HPDE6-E6E7 (cell line): ENCODE measurements at regions not wholly inside any gene's neighbourhood (a gene's known extent, or its start where the extent isn't known, plus 50 kb on each side); places are given as distances from the start of the nearest gene placed in this dataset.
A peak's percentile ranks its signal among the peaks of the same experiment; 100 is the strongest.
"Not testable (repeated sequence)": the region's sequence is repeated elsewhere in the genome, so short reads cannot be mapped to it uniquely, and the experiment has no call there.

ENCODE experiments used
- DNase-seq: peaks from one replicate; pipeline ENCODE4 v3.0.0; 2011; ENCODE audit warnings: missing footprints; ENCODE audit errors: extremely low spot score

DNA sequence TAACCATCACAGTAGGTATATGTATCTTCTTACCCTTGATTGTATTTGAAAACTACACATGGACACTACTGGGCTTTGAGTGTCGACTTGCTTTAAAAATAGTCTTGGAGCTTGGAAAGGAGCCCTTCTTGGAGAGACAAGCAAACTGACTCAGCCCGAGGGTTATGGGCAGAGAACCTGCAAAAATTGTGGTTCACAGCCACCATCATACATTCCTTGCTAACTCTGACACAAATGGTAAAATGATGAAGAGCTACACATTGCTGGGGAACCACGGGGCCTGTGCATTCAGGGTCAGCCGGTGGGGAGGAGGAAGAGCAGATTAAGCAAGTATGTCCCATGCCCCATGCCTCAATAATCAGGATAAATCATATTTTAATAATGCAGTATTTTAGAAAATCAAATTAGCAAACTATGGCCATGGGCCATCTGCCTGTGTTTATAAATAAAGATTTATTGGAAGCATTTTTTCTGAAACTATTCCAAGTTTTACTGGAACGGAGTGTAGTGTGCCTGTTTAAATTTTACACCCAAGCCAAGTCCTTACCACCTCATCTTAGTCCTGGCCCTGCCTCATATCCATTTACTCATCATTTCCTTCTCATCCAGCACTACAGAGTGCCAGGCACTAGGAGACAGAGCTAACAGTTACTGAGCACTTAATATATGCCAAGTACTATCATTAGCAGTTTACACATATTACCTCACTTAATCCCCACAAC is 195.7 kb downstream of the PALM2AKAP2 start:
- no peak for DNase-seq

DNA sequence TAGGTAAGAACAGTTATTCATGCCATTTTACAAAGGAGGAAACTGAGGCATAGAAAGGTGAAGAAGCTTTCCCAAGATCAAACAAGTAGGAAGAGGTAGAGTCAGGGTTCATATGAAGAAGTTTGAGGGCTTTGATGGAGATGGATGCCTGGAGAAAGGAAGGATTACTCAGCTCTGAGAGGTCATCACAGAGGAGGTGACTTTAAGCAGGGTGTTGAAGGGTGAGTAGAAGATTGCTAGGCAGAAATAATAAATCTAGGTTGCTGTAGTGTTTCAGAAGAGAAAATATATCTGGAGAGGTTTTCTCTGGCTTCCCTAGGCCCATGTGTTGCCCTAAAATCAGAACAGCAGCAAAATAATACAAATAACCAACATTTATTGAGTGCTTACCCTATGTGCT is 196.3 kb downstream of the PALM2AKAP2 start:
- no peak for DNase-seq

DNA sequence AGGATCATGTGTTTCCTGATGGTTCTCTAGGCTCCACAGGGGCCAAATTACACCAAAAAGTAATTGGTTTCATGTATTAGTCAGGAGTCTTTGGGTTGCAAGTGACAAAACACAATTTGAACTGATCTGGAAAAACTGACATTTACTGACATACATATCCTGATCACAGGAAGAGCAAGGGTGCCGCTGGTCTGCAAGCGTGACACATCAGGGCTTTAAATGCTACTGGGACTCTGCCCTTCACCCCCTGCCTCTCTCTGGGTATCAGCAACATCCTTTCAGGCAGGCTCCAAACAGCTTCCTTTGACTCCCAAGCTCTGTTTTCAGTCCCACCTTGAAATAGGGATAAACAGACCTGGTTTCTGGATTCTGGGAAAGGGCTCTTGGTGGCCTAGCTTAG is 197.5 kb downstream of the PALM2AKAP2 start:
- DNase-seq: no peak

DNA sequence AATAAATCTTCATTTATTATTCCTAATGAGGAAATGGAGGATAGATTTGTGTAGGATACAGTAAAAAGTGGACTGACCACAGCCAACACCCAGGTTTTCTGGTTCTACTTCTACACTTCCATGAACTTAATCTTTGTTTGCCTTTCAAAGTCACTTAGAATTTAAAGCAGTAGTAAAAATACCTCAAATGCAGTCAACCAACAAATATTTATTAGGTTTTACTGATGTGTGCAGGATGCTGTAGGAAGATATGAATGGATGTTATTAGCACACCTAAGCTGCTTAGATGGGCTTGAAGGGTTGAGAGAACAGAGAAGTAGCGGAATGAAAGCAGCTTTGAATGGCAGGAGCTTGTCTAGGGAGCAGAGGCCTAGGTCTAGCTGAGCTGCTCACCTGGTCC is 201.1 kb downstream of the PALM2AKAP2 start:
- no peak for DNase-seq

DNA sequence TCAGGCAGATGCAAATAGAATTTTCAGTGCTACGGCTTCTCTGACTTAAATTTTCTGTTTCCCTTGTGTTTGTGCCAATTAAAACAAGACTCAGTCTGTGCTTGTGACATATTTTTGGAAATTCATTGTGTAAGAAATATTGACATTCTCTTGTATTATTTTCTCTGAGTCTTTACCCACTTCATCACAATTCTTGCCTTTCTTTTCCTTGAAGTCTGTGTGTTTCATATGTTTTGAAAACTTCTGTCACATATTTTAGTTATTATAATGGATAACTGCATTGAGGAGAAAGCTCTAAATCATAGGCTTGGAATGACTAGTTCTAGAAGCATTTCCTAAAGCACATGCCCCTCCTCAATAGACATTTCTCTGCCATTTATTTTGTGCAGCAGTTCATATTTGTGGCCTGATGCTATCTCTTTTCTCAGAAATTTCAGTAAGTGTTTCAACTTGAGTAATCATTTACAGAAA is 206.6 kb downstream of the PALM2AKAP2 start:
- no peak for DNase-seq

DNA sequence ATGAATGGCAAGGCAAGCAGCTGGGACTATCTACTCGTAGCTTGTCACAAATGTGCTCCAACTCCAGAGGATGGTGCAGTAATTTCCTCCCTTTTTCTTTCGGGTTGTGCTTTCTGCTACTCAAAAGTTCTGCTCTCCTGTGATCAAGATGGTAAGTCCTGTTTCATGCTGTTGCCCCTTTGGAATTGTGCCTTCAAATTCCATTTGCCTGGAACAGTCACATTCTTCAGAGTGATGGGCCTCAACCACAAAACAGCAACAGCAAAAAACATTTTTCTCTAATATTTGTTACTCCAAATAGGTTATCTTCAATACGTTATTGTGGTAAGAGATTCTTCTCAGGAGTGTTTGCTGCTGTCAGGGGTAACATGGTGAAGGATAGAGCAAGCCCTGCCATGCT is 209.3 kb downstream of the PALM2AKAP2 start:
- DNase-seq: no peak

DNA sequence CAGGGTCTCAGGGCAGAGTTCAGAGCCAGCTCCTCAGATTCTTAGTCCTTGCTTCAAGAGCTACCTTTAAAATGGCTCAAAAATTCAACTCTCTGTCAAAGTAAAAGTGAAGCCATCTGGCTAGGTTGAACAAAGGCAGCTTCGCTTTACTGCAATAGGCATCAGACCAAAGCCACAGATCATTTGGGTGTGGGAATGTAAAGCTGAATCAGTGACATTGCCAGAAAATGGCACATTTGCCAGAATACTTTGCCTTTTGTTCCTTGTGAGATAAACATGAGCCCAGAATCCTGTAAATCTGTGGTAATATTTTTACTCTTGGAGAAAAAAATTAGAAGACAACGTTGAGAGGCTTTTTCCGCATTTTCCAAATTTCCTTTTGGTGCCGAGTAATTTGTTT is 210.5 kb downstream of the PALM2AKAP2 start:
- no peak for DNase-seq

DNA sequence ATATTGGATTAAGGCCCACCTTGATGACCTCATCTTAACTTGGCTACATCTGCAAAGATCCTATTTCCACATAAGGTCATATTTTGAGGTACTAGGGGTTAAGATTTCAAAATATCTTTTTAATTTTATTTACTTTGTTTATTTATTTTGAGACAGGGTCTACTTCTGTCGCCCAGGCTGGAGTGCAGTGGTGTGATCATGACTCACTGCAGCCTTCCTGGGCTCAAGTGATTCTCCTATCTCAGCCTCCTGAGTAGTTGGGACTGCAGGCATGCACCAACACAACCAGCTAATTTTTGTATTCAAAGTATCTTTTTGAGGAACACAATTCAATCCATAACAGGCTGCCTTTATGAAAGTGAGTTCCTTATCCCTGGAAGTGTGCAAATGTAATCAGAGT is 212.3 kb downstream of the PALM2AKAP2 start:
- no peak for DNase-seq

DNA sequence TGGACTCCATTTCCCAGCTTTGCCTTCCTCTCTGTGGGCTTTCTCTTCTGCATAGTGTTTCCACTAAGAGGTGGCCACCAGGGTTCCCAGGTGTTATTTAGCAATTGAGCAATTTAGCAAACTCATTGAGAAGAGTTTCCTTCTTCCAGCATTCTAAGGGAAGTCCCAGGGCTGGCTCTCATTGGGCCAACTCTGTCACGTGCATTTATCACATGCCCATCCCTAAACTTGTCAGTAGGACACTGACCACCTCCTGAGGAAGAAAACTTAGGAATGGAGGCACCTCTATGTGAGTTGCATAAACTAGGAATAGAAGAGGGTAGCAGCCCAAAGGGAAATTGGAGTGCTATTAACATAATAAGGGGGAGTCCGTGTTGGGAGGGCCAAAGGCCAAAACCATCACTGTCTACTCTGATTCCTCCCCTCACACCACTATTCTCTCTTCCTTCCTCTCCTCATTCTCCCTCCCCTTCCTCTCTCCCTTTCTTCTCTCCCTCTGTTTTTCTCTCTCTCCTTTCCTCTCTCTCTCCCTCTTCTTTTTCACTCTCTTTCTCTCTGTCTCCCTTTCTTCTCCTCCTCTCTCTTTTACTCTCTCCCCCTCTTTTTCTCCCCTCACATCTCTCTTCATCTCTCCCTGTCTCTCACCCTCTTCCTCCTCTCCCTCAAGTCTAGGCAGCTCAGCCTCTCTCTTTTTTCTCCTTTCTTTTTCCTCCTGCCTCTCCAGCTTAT is 213.4 kb downstream of the PALM2AKAP2 start:
- no peak for DNase-seq

DNA sequence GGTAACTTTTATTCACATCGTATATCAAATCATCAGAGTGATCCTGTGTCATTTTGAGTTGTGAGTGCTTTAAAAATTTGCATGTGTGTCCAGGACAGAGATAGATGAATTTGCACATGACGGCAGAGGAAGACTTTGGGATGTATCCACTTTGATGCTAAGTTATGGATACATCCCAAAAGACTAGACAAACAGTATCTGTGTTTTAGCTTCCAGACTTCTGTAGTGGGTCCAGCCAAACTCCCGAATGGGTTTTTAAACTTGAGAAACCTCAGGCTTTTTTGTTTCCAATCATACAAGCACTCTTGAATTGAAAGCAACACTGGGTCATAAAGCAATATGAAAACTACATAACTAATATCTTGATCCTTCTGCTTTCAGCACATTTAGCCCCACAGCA is 213.8 kb downstream of the C9orf152 start:
- no peak for DNase-seq

DNA sequence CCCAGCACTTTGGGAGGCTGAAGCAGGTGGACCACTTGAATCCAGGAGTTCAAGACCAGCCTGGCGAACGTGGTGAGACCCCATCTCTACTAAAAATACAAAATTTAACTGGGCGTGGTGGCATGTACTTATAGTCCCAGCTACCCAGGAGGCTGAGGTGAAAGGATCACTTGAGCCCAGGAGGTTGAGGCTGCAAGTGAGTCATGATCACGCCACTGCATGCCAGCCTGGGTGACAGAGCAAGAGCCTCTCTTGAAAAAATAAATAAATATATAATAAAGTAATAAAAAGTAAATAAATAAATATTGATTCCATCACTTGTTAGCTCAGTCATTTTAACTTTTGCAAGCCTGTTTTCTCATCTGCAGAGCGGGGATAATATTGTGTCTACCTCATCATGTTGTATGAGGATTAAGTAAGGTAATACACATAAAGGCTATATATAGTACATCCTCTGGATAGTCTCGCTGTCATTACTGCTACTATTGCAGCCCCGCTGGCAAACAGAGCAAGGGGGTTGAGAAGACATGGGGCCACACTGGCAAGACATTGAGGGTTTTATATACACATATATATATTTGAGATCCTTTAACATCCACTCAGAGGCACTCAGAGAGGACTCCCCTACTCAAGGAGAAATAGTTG is 210.9 kb downstream of the C9orf152 start:
- DNase-seq: no peak

DNA sequence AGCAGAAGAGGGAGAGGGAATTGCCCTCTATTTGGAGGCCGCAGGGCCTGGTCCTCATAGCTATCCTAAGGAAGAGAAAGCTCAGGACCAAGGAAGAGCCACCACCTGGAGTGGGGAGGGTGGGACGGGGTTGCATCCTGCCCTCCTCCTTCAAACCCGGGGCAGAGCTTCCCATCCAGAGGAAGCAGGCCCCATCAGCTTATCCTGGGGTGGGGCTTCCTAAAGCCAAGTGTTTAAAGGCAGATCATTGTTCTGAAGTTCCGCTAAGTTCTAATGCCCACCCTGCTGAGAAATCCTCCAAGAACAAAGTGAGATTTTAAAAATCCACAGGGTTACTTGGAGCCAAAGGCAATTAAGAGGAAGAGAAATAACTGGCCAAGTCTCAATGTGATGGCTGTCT is 210.3 kb downstream of the C9orf152 start:
- DNase-seq: no peak

DNA sequence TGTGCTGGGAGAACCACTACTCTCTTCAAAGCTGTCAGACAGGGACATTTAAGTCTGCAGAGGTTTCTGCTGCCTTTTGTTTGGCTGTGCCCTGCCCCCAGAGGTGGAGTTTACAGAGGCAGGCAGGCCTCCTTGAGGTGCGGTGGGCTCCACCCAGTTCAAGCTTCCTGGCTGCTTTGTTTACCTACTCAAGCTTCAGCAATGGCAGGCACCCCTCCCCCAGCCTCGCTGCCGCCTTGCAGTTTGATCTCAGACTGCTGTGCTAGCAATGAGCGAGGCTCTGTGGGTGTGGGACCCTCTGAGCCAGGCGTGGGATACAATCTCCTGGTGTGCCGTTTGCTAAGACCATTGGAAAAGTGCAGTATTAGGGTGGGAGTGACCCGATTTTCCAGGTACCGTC is 202.4 kb downstream of the C9orf152 start:
- not testable (repeated sequence) for DNase-seq

DNA sequence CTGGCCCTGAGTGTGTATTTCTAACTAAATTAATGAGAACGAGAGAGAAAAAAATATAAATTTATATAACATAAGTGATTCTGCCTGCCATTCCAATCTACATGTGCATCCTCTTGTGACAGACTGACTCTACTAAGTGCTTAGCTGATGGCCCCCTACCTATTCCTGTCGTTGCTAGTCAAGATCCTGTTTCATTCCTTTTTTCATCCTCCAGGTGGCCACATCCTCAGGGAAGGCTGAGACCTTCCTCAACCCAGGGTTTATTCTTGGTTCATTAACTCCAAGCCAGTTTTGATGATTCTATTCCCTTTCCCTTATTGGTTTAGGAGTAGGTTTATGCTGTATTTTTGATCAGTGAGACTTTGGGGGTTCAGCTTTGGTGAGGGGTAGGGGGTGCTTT is 201.3 kb downstream of the C9orf152 start:
- DNase-seq: no peak

DNA sequence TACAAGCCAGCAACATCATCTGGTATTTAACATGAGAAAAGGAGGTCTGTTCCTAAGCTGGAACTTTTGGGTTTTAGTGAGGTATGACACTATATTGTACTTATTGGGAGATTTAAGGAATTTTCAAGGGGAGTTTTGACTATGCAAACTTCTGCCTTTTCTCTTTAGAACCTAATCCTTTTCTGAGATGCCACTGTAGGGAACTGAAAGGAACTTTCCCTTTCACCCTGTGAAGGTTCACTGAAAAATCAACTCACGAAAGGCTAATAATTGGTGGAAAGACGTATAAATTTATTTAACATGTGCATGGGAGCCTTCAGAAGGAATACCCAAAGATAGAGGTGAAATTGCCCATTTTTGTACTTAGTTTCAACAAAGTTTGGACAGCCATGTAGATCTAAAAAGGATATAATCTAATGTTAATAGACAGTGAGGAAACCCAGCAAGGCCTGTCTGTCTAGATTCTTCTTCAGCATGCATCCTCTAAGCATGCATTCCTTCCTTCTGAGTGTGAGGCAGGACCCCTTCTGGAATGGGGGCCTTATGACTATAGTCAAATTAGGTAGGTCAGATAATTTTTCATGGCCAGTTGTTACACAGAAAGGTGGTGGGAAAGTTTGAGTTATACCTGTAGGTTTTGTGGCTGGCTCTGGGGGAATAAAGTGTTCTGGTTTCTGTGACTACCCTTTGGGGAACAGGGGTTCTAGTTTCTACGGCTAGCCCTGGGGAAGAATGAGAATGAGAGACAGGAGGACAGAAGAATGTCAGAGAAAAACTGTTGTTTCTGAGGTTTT is 200.3 kb downstream of the C9orf152 start:
- no peak for DNase-seq

DNA sequence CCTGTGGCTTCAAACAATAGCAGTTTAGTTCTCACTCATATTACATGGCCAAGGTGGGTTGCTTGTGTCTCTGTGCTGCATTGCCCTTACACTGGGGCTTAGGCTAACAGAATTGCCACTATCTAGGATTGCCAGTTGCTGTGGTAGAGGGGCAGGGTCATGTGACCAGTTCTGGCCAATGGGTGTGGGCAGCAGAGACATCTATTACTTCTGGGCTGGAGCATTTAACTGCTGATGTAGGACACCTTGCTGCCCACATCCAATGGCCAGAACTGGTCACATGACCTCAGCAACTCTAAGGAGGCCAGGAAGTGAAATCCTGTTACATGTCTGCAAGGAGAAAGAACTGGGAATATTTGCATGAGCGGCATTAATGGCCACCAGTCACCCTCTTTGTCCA is 199.3 kb downstream of the C9orf152 start:
- no peak for DNase-seq

DNA sequence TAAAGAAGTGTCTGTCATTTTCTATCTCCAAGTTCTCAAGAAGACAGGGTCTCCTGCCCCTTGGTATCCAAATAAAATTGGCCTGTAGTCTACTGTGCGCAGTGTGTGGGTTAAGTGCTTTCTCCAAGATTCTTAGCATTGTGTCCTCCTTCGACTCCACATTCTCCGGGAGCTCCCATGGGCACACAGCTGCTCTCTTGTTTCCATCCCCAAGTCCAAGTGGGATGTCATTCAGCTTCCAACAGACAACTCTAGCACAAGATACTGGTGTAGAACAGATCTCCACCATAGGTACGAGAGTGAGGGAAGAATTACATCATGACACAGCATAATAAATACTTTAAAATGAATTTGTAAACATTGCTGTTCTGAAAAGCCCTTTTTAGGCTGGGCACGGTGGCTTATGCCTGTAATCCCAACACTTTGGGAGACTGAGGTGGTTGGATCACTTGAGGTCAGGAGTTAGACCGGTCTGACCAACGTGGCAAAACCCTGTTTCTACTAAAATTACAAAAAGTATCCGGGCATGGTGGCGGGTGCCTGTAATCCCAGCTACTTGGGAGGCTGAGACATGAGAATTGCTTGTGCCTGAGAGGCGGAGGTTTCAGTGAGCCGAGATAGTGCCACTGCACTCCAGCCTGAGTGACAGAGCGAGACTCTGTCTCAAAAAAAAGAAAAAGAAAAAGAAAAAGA is 196.2 kb downstream of the C9orf152 start:
- DNase-seq: no peak

DNA sequence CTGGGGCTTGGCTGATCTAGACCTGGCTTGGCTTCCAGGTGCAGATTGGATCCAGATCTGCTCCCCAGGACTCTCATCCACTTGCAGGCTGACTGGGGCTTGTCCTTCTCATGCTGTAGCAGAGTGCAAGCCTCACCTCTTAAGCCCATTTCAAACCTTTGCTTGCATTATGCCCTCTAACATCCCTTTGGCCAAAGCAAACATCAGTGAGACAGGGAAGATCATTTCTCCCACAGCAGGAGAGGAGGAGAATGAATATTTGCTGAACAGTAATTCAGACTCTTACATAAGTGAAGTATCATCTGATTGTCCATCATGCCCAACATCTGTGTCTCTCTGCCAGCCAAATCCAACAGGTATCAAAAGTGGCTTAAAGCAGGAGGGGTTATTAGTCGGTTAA is 194.9 kb downstream of the C9orf152 start:
- DNase-seq: no peak

DNA sequence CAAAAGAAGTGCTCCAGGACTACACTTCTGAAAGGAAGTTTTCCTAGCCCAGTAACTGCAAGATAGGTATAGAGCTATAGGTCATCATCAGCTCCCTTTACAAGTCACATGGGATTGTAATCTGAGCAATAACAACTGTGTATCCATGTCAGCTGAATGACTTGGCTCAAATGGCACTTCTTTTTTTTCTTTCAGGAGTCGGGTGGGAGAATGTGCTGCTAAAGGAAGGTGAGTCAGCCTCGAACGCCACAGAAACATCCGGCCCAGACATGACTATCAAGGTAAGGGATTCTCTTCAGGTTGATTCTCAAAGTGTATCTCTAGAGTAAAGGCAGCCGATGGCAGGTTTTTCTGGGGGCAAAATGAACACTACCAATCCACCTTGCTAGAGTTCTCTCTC is 192.2 kb downstream of the C9orf152 start:
- DNase-seq: peak; percentile 83

DNA sequence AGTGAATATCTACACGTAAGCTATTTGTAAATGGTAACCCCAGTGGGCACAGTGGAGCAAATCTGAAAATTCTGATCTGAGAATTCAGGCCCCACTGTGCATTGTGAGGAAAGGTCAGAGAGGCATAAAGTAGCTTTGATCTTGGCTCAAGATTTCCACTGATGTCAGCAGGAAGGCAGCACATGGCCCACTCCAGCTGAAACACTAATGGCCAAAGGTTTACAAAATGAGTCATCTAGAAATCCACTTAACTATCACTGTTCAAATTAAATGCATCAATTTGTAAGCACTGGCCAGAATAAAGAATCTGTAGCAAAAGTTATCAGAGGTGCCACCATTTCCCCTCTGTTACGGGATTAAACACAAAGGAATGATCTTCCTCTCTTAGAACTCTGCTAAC is 191.6 kb downstream of the C9orf152 start:
- peak; percentile 9 for DNase-seq

DNA sequence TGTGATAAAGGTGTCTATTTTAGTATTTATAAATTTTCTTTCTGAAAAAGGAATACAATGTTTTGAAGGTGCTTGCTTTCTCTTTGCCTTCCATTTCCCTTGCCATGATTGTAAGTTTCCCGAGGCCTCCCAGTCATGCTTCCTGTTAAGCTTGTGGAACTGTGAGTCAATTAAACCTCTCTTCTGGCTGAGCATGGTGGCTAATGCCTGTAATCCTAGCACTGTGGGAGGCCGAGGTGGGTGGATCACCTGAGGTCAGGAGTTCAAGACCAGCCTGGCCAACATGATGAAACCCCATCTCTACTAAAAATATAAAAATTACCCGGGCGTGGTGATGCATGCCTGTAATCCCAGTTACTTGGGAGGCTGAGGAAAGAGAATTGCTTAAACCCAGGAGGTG is 187.7 kb downstream of the C9orf152 start:
- DNase-seq: not testable (repeated sequence)
